Activated naive CD4-positive, alpha-beta T cell treated with anti-CD3 and anti-CD28 coated beads, Interleukin-2, amount 10 ng/mL, durations not matched to agents 7 days and 5 days (primary cell): ENCODE measurements at regions not wholly inside any gene's neighbourhood (a gene's known extent, or its start where the extent isn't known, plus 50 kb on each side); places are given as distances from the start of the nearest gene placed in this dataset.

ENCODE experiments used
- CTCF ChIA-PET: fragments of 350-600 bp; sonication (Branson Sonifier 250); formaldehyde crosslinking; loops from one replicate; lab custom pipeline; 2021; ENCODE audit warnings: antibody characterized with exemption; lab: Charles Lee
- DNase-seq: peaks from one replicate; pipeline ENCODE4 v3.0.0-alpha.2; 2020
- H3K27ac Mint-ChIP-seq: one replicate; pipeline ENCODE4 v1.8.0; 2021; ENCODE audit warnings: mild to moderate bottlenecking, moderate library complexity, mixed read lengths
- H3K27me3 Mint-ChIP-seq: one replicate; pipeline ENCODE4 v1.8.0; 2021; ENCODE audit warnings: mild to moderate bottlenecking, mixed read lengths
- H3K36me3 Mint-ChIP-seq: one replicate; pipeline ENCODE4 v1.8.0; 2021; ENCODE audit warnings: mixed read lengths
- H3K4me1 Mint-ChIP-seq: one replicate; pipeline ENCODE4 v1.8.0; 2021; ENCODE audit warnings: mixed read lengths
- H3K4me3 Mint-ChIP-seq: one replicate; pipeline ENCODE4 v1.8.0; 2021; ENCODE audit warnings: mild to moderate bottlenecking, moderate library complexity, mixed read lengths
- H3K9me3 Mint-ChIP-seq: one replicate; pipeline ENCODE4 v1.8.0; 2021; ENCODE audit warnings: mixed read lengths

DNA sequence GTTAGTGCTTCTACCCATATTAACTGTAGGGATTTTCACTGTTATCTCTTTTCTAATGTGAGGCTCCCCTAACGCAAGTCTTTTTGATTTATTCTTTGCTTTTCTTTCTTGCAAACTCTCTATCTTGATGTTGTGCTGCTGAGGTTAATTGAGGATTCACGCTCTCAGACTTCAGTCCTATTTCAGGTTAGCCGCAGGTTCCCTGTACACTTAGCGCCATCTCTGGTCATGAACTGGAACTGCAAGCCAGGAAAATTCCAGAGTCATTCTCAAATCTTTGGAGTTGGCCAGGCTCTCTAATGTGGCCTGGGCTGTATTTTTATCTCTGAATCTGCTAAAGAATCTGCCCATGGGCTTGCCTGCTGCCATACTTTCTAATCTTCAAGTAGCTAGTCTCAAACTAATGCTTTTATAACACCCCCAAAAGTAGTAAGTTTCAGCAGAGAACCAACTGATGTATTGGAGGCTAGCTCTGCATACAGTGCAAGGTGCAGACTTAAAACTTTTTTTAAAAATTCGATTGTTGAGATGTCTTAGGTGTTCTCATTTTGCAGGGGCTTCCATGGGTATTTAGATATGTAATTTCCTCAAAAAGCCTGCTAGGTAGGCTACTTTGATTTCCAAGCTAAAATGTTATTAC lies 91.1 kb upstream of the OPRM1 start:
- DNase-seq = no peak
- no peaks in the 10 kb centered on the region for H3K36me3 Mint-ChIP-seq
- CTCF ChIA-PET = interaction anchor here (0.6 to 1.2 kb wide), 7 partner anchors 9 to 916 kb away, joined by 3 to 6 read pairs (median 3); no protein-coding TSS in a partner anchor

GRCh38 chr6:153944201-153944600 lies 94.8 kb upstream of the OPRM1 start:
- no peaks in the 10 kb centered on the region for H3K4me1 Mint-ChIP-seq
- H3K36me3 Mint-ChIP-seq = no peaks in the 10 kb centered on the region
- no peak overlapping the region for H3K27ac Mint-ChIP-seq
- DNase-seq = no peak
- H3K4me3 Mint-ChIP-seq = no peak overlapping the region
- CTCF ChIA-PET = no interaction called here
- H3K9me3 Mint-ChIP-seq = no peaks in the 10 kb centered on the region
- no peaks in the 10 kb centered on the region for H3K27me3 Mint-ChIP-seq

More for the DNA sequence above, 91.1 kb upstream of the OPRM1 start:
- H3K27me3 Mint-ChIP-seq = no peaks in the 10 kb centered on the region
- H3K27ac Mint-ChIP-seq = no peak overlapping the region
- no peaks in the 10 kb centered on the region for H3K4me1 Mint-ChIP-seq
- no peak overlapping the region for H3K4me3 Mint-ChIP-seq
- no peaks in the 10 kb centered on the region for H3K9me3 Mint-ChIP-seq

DNA sequence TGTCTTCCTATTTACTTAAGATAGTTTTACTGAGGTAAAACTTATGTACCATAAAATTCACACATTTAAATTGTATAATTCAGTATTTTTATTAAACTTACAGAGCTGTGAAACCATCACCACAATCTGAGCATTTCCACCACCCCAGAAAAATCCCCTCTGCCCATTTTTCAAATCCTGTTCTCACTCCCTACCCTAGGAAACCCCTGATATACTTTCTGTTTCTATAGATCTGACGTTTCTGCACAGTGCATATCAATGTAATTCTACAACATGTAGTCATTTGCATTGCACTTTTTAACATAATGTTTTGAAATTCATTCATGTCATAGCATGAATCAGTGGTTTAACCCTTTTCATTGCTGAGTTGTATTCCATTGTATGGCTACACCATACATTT lies 96.7 kb upstream of the OPRM1 start:
- Mint-ChIP-seq H3K4me3 (no peak overlapping the region), H3K36me3 (no peaks in the 10 kb centered on the region), H3K27me3 (no peaks in the 10 kb centered on the region), H3K27ac (no peak overlapping the region), H3K9me3 (no peaks in the 10 kb centered on the region), H3K4me1 (no peaks in the 10 kb centered on the region)
- CTCF ChIA-PET = no interaction called here
- no peak for DNase-seq

DNA sequence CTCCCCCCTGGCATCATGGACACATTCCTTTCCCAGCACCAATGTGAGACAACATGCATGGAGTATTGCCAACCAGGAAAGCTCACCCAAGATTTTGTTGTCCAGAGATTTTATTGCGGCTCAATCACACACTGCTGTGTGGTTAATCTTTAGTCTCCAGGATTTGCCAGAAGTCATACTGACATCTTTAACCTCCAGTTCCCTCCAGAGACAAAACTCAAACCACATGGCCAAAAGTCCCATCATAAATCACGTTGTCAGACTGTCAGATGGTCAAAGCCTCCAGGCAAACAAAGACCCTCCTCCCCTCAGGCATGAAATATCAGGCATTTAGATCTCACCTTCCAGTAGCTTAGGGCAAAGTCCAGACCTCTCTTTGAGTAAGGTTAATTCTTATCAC lies 97.3 kb upstream of the OPRM1 start:
- Mint-ChIP-seq H3K4me3 (no peak overlapping the region), H3K9me3 (no peaks in the 10 kb centered on the region), H3K27ac (no peak overlapping the region), H3K36me3 (no peaks in the 10 kb centered on the region), H3K27me3 (no peaks in the 10 kb centered on the region), H3K4me1 (no peaks in the 10 kb centered on the region)
- no peak for DNase-seq
- CTCF ChIA-PET = no interaction called here

GRCh38 chr6:153938876-153939275 lies 100.2 kb upstream of the OPRM1 start:
- Mint-ChIP-seq H3K27me3 (no peaks in the 10 kb centered on the region), H3K4me1 (no peaks in the 10 kb centered on the region), H3K27ac (no peak overlapping the region), H3K9me3 (no peaks in the 10 kb centered on the region), H3K36me3 (no peaks in the 10 kb centered on the region), H3K4me3 (no peak overlapping the region)
- no peak for DNase-seq
- CTCF ChIA-PET = interaction anchor here (1.5 kb wide), 1 partner anchor 9 kb away, joined by 6 read pairs; no protein-coding TSS in a partner anchor

GRCh38 chr6:153931431-153931830 lies 107.6 kb upstream of the OPRM1 start:
- Mint-ChIP-seq H3K4me1 (no peaks in the 10 kb centered on the region), H3K4me3 (no peak overlapping the region), H3K36me3 (no peaks in the 10 kb centered on the region), H3K27me3 (no peaks in the 10 kb centered on the region), H3K27ac (no peak overlapping the region), H3K9me3 (no peaks in the 10 kb centered on the region)
- no peak for DNase-seq
- CTCF ChIA-PET = no interaction called here

DNA sequence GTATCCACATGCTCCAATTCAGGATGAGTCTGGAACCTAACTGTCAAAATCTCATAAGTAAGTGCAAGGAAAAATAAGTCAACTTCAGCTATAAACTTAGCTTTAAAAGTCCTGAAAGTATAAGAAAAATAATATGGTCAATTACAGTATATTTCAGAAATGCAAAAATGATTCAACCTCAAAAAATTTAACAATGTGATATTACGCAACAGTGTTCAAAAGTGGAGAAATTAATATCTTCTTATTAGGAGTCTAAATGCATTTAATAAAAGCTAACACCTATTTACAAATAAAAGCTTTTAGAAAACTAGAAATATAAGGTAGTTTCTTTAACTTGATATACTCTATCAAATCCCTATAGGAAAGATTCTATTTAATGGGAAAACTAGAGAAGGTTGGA lies 111.2 kb upstream of the OPRM1 start:
- no peak for DNase-seq
- CTCF ChIA-PET = no interaction called here
- H3K4me3 Mint-ChIP-seq = no peak overlapping the region
- H3K27me3 Mint-ChIP-seq = no peaks in the 10 kb centered on the region
- H3K4me1 Mint-ChIP-seq = no peaks in the 10 kb centered on the region
- no peak overlapping the region for H3K27ac Mint-ChIP-seq
- H3K9me3 Mint-ChIP-seq = no peaks in the 10 kb centered on the region
- H3K36me3 Mint-ChIP-seq = no peaks in the 10 kb centered on the region

- no peaks in the 10 kb centered on the region for H3K36me3 Mint-ChIP-seq
- H3K9me3 Mint-ChIP-seq = no peaks in the 10 kb centered on the region
- no peak overlapping the region for H3K27ac Mint-ChIP-seq
- no peak for DNase-seq
- H3K4me3 Mint-ChIP-seq = no peak overlapping the region
- H3K4me1 Mint-ChIP-seq = no peaks in the 10 kb centered on the region
- CTCF ChIA-PET = no interaction called here
- no peaks in the 10 kb centered on the region for H3K27me3 Mint-ChIP-seq
Observed at GRCh38 chr6:153898360-153899059, 140.5 kb upstream of the OPRM1 start.

GRCh38 chr6:153882411-153882810 lies 156.6 kb upstream of the OPRM1 start:
- no peaks in the 10 kb centered on the region for H3K9me3 Mint-ChIP-seq
- no peaks in the 10 kb centered on the region for H3K36me3 Mint-ChIP-seq
- H3K27me3 Mint-ChIP-seq = no peaks in the 10 kb centered on the region
- DNase-seq = no peak
- CTCF ChIA-PET = no interaction called here
- no peak overlapping the region for H3K4me3 Mint-ChIP-seq
- H3K4me1 Mint-ChIP-seq = no peaks in the 10 kb centered on the region
- no peak overlapping the region for H3K27ac Mint-ChIP-seq

DNA sequence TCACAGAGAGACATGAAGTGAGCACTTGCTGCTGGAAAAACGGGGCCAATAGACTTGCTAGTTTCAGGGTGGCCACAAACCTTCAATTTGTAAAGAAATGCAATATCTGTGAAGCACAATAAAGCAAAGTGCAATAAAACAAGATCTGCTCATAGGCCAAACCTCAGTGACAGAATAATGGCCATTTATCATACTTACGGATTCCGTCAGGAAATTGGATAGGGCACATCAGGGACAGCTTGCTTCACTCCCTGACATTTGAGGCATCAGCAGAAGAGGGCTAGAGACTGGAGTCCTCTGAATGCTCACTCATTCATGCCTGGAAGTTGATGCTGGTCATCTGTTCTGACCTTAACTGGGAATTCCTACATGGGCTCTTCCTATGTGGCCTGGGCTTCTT lies 165.5 kb upstream of the OPRM1 start:
- Mint-ChIP-seq H3K4me3 (no peak overlapping the region), H3K36me3 (no peaks in the 10 kb centered on the region), H3K27me3 (no peaks in the 10 kb centered on the region), H3K27ac (no peak overlapping the region), H3K4me1 (no peaks in the 10 kb centered on the region), H3K9me3 (peaks cover 2% of the 10 kb centered on the region)
- CTCF ChIA-PET = no interaction called here
- no peak for DNase-seq

DNA sequence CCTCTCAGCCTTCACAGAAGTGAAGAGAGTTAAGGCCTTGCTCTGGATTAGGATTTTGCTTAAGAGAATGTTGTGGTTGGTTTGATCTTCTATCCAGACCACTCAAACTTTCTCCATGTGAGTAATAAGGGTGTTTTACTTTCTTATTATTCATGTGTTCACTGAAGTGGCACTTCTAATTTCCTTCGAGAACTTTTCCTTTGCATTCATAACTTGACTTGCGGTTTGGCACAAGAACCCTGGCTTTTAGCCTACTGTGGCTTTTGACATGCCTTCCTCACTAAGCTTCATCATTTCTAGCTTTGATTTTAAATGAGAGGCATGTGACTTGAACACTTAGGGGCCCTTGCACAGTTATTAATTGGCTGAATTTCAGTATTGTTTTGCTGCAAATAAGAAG lies 166.1 kb upstream of the OPRM1 start:
- Mint-ChIP-seq H3K4me3 (no peak overlapping the region), H3K9me3 (peaks cover 2% of the 10 kb centered on the region), H3K36me3 (no peaks in the 10 kb centered on the region), H3K27me3 (no peaks in the 10 kb centered on the region), H3K27ac (no peak overlapping the region), H3K4me1 (no peaks in the 10 kb centered on the region)
- CTCF ChIA-PET = no interaction called here
- DNase-seq = no peak

DNA sequence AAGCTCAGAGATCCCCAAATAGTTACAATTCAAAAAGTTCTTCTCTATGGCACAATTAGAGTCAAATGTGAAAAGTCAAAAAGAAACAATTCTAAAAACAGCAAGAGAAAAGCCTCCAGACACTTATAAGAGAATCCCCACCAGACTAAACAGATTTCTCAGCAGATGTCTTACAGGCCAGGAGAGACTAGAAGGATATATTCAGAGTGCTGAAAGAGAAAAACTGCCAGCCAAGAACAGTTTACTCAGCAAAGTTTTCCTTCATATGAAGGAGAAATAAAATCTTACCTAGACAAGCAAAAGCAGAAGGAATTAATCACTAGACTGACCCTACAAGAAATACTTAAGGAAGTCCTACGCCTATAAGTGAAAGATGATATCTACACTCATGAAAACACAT lies 176.1 kb upstream of the OPRM1 start:
- Mint-ChIP-seq H3K27me3 (no peaks in the 10 kb centered on the region), H3K27ac (no peak overlapping the region), H3K9me3 (no peaks in the 10 kb centered on the region), H3K4me3 (no peak overlapping the region), H3K36me3 (no peaks in the 10 kb centered on the region), H3K4me1 (no peaks in the 10 kb centered on the region)
- no peak for DNase-seq
- CTCF ChIA-PET = no interaction called here

GRCh38 chr6:153862139-153862538 lies 176.9 kb upstream of the OPRM1 start:
- H3K4me3 Mint-ChIP-seq = no peak overlapping the region
- H3K9me3 Mint-ChIP-seq = no peaks in the 10 kb centered on the region
- DNase-seq = no peak
- H3K4me1 Mint-ChIP-seq = no peaks in the 10 kb centered on the region
- H3K27ac Mint-ChIP-seq = no peak overlapping the region
- CTCF ChIA-PET = no interaction called here
- no peaks in the 10 kb centered on the region for H3K36me3 Mint-ChIP-seq
- no peaks in the 10 kb centered on the region for H3K27me3 Mint-ChIP-seq

DNA sequence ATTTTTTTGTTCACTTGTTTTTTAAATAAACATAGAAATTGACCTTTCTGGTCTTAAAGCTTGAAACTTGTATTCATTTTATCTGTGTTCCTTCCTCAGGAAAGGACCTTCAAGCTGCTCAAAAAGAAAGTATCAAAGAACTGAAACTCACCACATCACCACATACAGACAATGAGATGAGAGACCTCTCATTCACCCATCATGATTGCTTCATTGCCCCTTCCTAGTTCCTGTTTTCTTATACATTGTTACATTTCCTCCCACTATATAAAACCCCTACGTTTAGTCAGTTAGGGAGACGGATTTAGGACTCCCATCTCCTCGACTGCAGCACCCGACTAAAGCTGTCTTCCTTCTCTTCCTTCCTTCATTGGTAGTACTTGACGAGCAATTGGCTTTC lies 180.5 kb upstream of the OPRM1 start:
- Mint-ChIP-seq H3K27me3 (no peaks in the 10 kb centered on the region), H3K36me3 (no peaks in the 10 kb centered on the region), H3K9me3 (peaks cover 5% of the 10 kb centered on the region), H3K27ac (no peak overlapping the region), H3K4me3 (no peak overlapping the region), H3K4me1 (no peaks in the 10 kb centered on the region)
- CTCF ChIA-PET = no interaction called here
- no peak for DNase-seq

GRCh38 chr6:153856929-153857376 lies 182.1 kb upstream of the OPRM1 start:
- Mint-ChIP-seq H3K4me1 (no peaks in the 10 kb centered on the region), H3K27ac (no peak overlapping the region), H3K36me3 (no peaks in the 10 kb centered on the region), H3K9me3 (peaks cover 5% of the 10 kb centered on the region), H3K27me3 (no peaks in the 10 kb centered on the region), H3K4me3 (no peak overlapping the region)
- CTCF ChIA-PET = no interaction called here
- DNase-seq = no peak
